EH (cell line): ENCODE measurements at regions not wholly inside any gene's neighbourhood (a gene's known extent, or its start where the extent isn't known, plus 50 kb on each side); places are given as distances from the start of the nearest gene placed in this dataset.
A peak's percentile ranks its signal among the peaks of the same experiment; 100 is the strongest.

Experiments used
- DNase-seq: peaks from one replicate; pipeline ENCODE4 v3.0.0-alpha.2; 2015; ENCODE audit warnings: low read depth

DNA sequence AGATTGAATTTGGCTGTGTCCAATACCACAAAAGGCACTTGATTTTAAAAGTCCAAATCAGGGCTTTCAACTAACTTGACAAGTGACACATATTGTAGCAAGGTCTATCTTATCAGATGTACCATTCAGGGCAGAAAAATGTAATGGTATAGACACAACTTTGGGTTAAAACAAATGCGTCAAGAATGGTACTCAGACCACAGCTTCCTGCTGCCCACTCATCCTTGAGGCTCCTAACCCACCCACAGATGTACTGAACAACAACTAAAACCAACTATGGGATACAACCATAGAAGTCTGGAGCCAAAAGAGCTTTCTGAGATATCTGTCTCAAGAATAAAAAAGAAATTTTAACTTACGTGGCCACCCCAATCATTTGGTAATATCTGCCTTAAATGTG lies 105.2 kb downstream of the RBM43 start:
- DNase-seq, result no peak

DNA sequence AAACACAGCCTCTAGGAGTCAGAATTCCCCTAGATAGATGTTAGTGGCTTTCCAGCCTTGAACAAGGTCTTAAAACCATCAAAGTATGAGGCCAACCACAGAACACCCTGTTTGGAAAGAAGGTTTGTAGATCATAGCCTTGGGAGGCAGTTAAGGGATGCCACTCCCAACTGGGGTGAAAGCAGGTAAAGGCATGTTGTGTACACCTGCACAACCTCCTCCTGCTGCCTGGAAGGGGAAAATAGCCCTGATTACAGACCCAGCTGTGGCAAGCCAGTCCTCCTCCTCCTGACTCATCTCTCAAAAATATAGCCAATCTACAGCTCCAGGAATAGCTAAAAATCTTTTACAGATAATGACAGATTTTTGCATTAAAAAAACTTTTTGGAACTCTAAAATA lies 108.1 kb downstream of the RBM43 start:
- DNase-seq, result no peak

DNA sequence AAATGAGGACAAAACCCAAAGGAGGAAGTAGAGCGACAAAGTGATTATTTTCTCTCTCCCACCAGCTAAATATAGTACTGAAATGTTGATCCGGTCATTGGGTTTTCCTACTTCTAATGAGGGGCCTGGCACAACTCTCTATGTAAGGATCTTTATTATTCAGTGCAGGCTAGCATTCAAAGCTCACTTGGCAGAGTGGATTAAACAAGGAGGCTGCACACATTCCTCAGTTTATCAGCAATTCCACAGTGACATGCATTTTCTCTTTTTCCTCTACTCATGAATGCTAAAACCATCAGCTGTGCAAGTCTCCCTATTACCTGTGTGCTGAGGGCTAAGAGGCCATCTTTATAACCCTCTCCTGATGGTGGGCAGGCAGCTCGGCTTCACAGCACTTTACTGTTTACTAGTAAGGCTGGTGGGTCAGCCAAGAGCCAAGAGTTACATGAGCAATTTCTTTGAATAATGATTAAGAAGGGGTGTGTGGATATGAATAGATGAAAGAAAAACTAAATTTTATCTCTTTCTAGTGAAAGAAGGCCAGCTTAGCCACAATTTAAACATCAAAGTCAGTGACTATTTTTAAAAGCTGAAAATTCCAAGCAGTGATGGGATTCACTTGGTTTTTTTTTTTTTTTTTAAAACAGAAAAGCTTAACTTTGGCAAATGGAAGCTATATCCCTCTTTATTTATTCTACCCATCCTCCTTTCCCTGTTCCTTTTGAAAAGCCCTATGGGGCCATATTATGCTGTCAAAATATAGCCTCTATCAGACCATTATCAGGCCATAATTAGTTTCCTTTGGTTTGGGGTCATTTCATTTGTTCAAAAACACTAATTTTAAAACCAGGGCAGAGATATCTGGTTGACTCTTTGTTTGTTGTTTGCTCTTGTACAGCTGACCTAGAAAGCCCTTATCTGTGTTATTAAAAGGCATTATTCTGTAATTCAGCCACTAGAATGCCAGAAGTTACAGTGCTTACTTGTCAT lies 111.0 kb downstream of the RBM43 start:
- no peak for DNase-seq

DNA sequence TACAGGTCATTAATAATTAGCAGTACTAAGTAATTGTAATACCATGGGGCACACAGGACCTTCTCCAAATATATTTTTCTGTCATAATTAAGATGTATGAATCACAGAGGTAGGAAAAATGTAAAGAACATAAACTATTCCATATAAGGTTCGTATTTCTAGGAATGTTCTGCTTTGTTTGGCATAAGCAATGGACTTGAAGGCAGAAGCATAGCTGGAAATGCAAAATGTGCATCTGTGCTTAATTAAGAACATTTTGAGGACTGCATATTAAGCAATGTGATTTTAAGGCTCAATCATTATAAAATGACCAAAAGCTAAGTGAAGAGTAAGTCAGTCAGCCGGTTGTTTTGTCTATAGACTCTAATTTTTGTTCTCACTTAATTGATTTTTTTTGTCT lies 123.2 kb downstream of the RBM43 start:
- DNase-seq, result peak; percentile 57

DNA sequence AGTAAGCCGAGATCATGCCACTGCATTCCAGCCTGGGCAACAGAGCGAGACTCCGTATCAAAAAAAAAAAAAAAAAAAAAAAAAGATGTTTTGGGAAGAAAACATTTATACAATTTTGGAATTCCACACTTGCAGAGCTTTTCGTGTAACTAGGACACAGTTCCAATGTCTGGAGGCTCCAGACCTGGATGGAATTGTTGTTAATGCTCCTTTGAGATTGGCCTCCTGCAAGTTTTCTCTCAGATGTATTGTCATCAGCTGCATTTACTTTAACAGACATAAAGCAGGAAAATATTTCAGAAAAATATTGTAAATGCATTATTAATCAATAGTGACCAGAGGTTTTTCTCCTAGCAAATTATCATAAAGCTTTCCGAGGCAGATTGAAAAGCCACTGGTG lies 124.1 kb downstream of the RBM43 start:
- DNase-seq, result no peak

DNA sequence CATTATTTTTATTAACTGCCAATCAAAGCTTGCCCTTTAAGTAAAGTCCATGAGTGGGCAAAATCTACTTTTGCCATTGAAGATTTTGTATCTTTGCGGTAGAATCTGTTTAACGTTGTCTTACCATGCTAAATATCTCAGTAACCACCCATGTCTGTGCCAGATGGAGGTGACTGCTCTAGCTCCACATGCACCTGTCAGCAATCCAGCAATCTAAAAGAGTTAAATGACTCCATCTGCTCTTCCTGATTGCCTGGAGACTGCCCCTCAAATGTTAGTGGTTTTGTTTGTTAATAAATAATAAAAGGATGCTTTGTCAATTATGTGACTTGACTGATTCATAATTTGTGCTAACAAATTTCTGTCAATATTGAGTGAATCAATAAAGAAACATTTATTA lies 141.7 kb downstream of the RBM43 start:
- no peak for DNase-seq

DNA sequence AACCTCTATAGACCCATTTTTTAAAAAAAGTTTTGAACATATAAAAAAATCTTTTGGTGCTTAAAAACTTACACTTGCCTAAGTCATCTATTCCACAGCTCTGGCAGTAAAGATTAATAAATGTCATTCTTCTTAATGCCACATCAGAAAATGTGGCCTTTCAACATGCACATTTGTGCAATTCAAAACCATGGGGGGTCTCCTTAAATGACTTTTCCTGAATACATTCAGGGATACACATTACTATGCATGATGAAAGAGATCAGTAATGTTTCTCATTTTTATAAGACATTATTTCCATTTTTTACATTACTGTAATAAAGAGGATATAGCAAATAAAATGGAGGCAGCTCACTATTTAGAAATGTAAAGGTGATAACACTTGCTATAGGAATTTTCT lies 142.3 kb downstream of the RBM43 start:
- no peak for DNase-seq

DNA sequence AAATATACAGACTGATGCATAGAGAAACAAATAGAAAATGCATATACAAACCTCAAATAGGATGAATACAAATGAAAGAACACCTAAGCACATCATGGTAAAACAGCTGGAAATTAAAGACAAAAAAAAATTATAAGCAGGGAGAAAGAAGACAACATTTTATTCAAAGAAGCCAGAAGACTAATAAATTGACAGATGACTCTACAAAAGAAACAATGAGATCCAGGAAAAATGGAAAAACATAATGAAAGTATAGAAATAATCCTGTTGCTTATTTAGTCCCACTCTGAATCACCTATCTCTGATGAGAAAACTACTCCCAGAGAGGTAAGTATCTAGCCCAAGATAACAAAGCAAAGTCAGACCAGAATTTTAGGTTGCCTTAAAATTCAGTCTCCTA lies 143.4 kb downstream of the RBM43 start:
- DNase-seq, result no peak

DNA sequence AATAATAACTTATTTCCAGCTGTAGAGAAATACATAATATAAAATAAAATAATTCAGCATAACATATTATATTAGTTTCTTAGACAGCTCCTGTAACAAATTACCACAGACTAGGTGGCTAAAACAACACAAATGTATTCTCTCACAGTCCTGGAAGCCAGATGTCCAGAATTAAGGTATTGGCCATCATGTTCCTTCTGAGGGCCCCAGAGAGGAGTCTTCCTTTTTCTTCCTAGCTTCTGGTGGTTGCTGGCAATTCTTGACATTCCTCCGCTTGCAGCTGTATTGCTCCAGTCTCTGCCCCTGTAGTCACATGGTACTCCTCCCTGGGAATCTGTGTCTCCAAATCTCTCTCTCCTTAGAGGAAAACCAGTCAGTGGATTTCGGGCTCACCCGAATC lies 146.8 kb downstream of the RBM43 start:
- DNase-seq, result peak; percentile 19

DNA sequence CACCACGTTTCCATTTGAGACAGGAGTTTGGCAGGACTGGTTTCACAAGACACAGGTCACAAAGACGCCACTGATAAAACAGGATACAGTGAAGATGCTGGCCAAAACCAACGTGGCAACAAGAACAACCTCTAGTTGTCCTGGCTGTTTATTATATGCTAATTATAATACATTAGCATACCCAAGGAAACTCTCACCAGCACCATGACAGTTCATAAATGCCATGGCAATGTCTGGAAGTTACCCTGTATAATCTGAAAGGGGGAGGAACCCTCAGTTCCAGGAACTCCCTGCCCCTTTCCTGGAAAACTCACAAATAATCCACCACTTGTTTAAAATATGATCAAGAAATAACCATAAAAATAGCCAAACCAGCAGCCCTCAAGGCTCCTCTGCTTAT lies 148.3 kb downstream of the RBM43 start:
- no peak for DNase-seq

DNA sequence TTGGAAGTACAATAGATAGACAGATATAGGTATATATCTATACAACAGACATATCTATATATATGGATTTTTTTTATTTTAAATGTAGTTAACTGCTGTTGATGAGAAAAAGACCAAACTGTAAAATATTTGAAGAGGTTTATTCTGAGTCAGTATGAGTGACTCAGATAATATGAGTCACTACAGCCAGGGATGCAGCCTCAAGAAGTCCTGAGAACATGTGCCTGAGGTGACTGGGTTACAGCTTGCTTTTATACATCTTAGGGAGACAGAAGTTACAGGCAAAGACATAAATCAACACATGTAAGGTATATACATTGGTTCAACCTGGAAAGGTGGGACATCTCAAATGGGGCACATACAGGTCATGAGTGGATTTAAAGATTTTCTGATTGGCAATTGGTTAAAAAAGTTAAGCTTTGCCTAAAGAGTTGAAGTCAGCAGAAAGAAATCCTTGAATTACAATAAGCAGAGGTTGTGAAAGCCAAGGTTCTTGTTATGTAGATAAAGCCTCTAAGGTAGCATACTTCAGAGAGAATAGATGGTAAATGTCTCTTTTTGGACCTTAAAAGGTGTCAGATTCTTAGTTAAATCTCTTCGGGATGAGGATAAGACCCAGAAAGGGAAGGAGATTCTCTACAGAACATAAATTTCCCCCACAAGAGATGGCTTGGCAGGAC lies 149.9 kb downstream of the RBM43 start:
- DNase-seq, result peak; percentile 83

DNA sequence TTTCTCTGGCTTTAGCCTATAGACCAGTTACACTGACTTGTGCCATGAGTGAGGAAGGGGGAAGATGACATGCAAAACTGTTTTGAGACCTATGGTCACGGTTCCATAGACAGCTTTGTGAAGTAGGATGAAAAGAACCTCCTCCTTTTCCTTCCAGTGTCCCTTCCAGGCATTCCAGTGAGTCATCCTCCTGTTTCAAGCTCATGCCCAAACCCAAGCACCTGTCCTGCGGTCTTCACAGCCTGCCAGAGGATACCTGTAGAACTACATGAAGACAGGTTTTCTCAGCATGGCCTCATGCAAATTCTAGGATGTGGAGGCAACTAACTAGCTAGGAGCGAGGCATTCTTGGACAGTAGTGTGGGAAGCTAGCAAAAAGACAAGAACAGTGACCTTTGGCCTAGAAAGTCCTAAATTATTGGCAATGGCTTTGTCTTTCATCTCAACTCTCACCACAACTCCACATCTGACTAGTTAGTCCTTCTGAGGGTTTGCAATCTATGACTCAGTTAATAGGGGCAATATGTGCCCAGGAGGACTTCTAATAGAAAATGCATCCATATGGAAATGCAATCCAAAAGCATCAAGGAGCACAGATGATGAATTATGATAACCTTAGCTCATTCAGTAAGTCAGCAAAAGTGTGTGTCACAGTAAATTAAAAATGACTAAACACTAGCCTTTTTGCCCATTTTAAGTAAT lies 154.7 kb downstream of the RBM43 start:
- DNase-seq, result peak; percentile 29

DNA sequence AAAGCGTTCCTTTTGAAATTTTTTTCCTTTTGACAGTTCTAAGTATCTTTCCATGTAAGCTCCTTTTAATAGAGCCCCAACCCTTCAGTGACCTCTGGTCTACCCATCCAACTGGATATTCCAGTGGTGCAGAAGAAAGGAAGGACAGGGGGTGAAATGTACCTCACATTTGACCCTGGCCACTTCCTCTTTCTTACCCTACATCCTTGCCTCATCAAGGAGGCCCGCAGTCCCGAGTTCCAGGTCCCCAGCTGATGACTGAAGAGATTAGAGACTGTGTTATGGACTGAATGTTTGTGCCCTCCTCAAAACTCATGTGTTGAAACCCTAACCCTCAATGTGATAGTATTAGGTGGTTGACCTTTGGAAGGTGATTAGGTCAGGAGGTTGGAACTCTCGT lies 158.1 kb downstream of the RBM43 start:
- no peak for DNase-seq

DNA sequence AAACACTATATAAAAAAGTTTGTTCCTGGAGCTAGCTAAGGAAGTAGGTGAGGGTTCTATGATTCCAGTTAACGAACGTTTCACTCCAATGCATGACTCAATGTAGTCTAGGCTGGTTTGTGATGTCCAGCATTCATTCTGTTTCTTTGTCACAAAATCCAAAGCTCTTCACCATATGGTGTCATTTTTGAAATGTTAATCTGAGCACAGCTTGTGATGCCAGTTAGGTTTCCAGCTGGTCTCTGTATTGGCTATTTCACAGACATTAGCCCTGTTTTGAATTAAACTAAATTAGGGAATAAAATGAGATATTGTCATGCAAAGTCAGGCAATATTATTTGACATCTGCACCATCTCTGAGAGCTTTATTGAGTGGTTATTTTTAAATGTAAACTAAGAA lies 159.4 kb downstream of the RBM43 start:
- no peak for DNase-seq

DNA sequence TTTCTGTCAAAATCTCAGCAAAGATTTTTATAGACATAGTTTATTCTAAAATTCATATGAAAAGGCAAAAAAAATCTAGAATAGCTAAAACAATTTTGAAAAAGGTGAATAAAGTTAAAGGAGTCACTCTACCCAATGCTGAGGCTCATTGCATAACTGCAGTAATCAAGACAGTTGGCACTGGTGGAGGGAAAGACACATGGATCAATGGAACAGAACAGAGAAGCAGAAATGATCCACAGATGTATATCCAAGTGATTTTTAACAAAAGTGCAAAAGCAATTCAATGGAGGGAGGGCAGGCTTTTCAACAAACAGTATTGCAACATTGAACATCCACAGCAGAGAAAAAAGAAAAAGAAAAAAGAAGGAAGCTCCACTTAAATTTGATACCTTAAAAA lies 162.8 kb downstream of the RBM43 start:
- no peak for DNase-seq

DNA sequence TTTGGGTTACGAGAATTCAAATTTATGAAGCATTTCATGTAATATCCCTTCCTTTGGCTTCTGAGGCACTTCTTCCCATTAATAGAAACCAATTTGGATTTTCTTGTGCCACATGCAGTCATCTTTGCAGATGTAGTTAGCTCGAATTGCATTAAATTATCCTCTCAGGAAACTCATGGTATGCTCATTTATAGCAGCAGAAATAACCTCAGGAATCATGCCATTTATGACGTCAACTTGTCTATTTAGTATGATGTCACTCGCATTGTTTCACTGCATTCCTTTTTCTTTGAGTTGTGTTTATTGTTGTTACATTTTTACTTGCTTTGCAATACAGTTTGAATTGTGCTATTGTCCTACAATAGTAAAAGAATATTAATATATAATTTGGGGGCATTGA lies 163.8 kb downstream of the RBM43 start:
- peak; percentile 16 for DNase-seq

DNA sequence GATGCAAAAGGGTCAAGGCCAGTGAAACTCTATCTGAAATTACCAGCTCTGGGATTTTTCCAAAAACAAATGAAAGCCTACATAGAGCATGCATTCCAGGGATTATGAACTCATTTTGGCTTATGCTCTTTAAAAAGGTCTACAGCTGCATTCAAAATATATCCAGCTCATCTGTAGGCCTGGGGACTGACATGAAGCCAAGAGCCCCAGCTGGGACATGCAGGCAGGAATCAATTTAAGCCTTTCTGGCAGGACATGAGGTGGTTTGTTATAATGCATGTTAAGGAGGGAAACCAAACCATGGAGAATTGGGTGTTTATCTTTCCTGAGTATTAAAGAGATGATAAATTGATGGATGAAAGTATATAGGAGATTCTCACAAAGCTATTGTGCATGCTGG lies 164.5 kb downstream of the RBM43 start:
- no peak for DNase-seq

DNA sequence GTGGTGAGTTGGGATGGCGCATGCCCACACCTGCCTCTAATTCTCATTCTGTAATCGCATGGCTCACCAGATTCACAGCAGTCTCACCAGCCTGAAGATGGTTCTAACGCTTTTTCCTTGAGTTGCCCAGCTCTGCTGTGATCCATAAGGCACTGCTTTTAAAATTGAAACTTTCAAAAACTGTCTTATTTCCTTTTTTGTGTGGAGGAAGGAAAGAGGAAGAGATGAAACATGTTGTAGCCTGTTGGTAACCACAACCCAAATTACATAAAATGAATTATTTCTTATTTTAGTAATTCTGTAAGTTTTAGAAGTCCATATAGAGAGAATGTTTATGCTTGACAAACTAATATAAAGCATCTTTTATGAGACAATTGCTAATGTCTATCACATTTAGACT lies 165.4 kb downstream of the RBM43 start:
- DNase-seq, result no peak

DNA sequence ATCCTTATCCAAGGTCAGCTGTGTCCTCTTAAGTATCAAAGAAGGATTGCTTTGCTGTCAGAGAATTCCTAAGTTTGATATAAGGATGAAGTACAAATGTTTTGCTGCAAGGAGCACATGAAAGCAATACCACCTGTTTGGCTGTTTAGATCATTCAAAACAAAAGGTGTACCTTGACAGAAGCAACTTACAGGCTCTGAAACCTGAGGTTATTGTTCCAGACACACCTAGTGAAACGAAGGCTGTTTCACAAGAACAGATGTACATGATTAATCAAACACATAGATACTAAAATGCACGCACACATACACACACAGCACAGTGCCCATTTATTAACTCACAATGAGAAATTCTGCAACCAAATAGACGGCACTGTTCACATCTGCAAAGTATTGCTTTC lies 166.2 kb downstream of the RBM43 start:
- DNase-seq, result no peak

DNA sequence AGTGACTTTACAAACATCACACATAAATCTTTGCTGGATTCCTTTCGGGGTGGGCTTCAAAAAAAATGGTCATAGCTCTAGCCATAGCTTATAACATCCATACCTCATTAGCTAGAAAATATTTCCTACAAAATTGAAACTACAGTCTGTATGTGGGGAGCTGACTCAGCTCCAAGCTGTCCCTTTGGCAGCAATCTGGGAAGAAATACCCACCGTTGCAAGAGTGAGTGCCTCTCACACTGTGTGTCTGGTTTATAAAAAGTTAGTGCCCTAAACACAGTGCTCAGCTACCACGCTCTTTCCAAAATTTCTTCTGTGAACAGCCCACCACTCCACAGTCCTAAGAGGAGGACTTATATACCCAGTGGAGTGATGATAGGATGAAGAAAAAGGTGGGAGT lies 170.1 kb downstream of the RBM43 start:
- no peak for DNase-seq

DNA sequence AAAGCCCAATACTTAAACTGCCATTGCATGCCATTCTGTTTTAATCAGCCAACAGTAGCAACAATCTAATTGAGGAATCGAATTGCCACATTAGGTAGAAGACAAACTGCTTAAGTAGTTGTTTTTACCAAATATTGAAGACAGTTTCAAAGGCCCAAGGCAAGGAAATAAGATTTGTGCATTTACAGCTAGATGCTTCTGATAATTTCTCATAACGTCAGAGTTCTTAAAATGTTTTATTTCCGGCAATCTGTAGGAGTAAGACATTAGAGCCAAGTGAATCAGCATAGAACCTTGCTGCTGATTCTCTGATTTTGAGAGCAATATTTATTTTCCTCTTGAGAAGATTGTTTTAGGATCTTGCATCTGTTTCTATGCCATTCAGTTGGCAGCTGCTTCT lies 174.3 kb downstream of the RBM43 start:
- DNase-seq, result no peak

DNA sequence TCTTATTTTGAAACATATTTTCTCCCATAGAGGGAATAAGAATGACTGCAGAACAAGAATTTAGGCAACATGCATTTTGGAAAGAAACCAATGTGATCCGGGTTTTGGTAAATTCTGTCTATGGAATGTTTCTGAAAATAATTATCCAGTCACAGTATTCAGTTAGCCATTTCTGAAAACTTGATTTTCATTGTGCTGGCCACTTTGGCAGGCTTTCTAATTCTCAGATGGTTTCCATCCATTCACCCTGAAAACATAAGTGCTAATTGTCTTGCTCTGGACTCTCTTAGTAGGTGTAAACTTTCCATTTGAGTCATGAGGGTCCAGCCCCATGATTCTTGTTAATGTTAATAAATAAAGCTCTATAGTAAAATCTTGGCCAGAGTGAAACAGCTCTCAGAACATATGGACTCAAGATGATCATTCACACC lies 176.5 kb downstream of the RBM43 start:
- DNase-seq, result no peak
